ENCODE measurements at regions not wholly inside any gene's neighbourhood (a gene's known extent, or its start where the extent isn't known, plus 50 kb on each side); places are given as distances from the start of the nearest gene placed in this dataset.

GRCh38 chr4:20532871-20533870 is 167.1 kb upstream of the PACRGL start:
- DNase-seq (ENCODE audit: unreplicated experiment), result peak; percentile 39
- BruUV-seq (replicated peaks), result no TSS peak
- Mint-ChIP-seq H3K27ac (ENCODE audit: low read depth, unreplicated experiment) (no peak overlapping the region), H3K4me3 (ENCODE audit: unreplicated experiment) (no peak overlapping the region), H3K36me3 (ENCODE audit: insufficient read depth, unreplicated experiment) (no peaks in the 10 kb centered on the region), H3K9me3 (ENCODE audit: unreplicated experiment) (no peaks in the 10 kb centered on the region), H3K27me3 (ENCODE audit: insufficient read depth, unreplicated experiment) (no peaks in the 10 kb centered on the region), H3K4me1 (ENCODE audit: insufficient read depth, unreplicated experiment) (peaks cover 6% of the 10 kb centered on the region)
- ChIA-PET CTCF (interaction anchor here (1.0 to 1.8 kb wide), 2 partner anchors 11 to 104 kb away, joined by 5 to 9 read pairs; no protein-coding TSS in a partner anchor), POLR2A (interaction anchor here (0.5 kb wide), 1 partner anchor 106 kb away, joined by 3 read pairs; no protein-coding TSS in a partner anchor)
- intact Hi-C loops (cut with micrococcal nuclease), result no loop called here
- no peak for TF ChIP-seq CTCF (IDR thresholded peaks at IDR 0.05; ENCODE audit: unreplicated experiment)

- TF ChIP-seq CTCF (IDR thresholded peaks at IDR 0.05; ENCODE audit: unreplicated experiment), result no peak
- BruUV-seq (replicated peaks), result no TSS peak
- ChIA-PET CTCF (interaction anchor here (0.6 to 2.4 kb wide), 2 partner anchors 117 to 604 kb away, joined by 3 to 6 read pairs; no protein-coding TSS in a partner anchor), POLR2A (no interaction called here)
- intact Hi-C loops (cut with micrococcal nuclease), result no loop called here
- no peaks in the 10 kb centered on the region for H3K36me3 Mint-ChIP-seq (ENCODE audit: insufficient read depth, unreplicated experiment)
- no peak overlapping the region for H3K27ac Mint-ChIP-seq (ENCODE audit: low read depth, unreplicated experiment)
- no peak for DNase-seq (ENCODE audit: unreplicated experiment)
- no peaks in the 10 kb centered on the region for H3K27me3 Mint-ChIP-seq (ENCODE audit: insufficient read depth, unreplicated experiment)
- no peaks in the 10 kb centered on the region for H3K9me3 Mint-ChIP-seq (ENCODE audit: unreplicated experiment)
- no peak overlapping the region for H3K4me3 Mint-ChIP-seq (ENCODE audit: unreplicated experiment)
- no peaks in the 10 kb centered on the region for H3K4me1 Mint-ChIP-seq (ENCODE audit: insufficient read depth, unreplicated experiment)
Observed at GRCh38 chr4:20538905-20539304, 161.4 kb upstream of the PACRGL start.

GRCh38 chr4:20543131-20543530 is 157.1 kb upstream of the PACRGL start:
- ChIA-PET CTCF (interaction anchor here (1.0 to 2.1 kb wide), 6 partner anchors 121 to 145 kb away, joined by 3 to 17 read pairs (median 8); no protein-coding TSS in a partner anchor), POLR2A (no interaction called here)
- Mint-ChIP-seq H3K9me3 (ENCODE audit: unreplicated experiment) (no peaks in the 10 kb centered on the region), H3K27ac (ENCODE audit: low read depth, unreplicated experiment) (no peak overlapping the region), H3K4me3 (ENCODE audit: unreplicated experiment) (no peak overlapping the region), H3K4me1 (ENCODE audit: insufficient read depth, unreplicated experiment) (no peaks in the 10 kb centered on the region), H3K27me3 (ENCODE audit: insufficient read depth, unreplicated experiment) (no peaks in the 10 kb centered on the region), H3K36me3 (ENCODE audit: insufficient read depth, unreplicated experiment) (no peaks in the 10 kb centered on the region)
- no peak for DNase-seq (ENCODE audit: unreplicated experiment)
- no peak for TF ChIP-seq CTCF (IDR thresholded peaks at IDR 0.05; ENCODE audit: unreplicated experiment)
- no TSS peak for BruUV-seq (replicated peaks)
- intact Hi-C loops (cut with micrococcal nuclease), result loop anchor here (5.0 to 10.0 kb wide), 3 partner anchors 592 to 1318 kb away; no protein-coding TSS in a partner anchor

GRCh38 chr4:20544645-20545044 is 155.6 kb upstream of the PACRGL start:
- peak; percentile 56 for DNase-seq (ENCODE audit: unreplicated experiment)
- no TSS peak for BruUV-seq (replicated peaks)
- TF ChIP-seq CTCF (IDR thresholded peaks at IDR 0.05; ENCODE audit: unreplicated experiment), result peak; percentile 52
- intact Hi-C loops (cut with micrococcal nuclease), result loop anchor here (1.0 to 10.0 kb wide), 5 partner anchors 122 to 1320 kb away; no protein-coding TSS in a partner anchor
- no peak overlapping the region for H3K27ac Mint-ChIP-seq (ENCODE audit: low read depth, unreplicated experiment)
- ChIA-PET CTCF (interaction anchor here (0.7 to 2.1 kb wide), 17 partner anchors 12 to 1338 kb away, joined by 3 to 21 read pairs (median 5); no protein-coding TSS in a partner anchor), POLR2A (interaction anchor here (0.6 to 0.7 kb wide), 2 partner anchors 97 to 244 kb away, joined by 3 read pairs; no protein-coding TSS in a partner anchor)
- no peaks in the 10 kb centered on the region for H3K9me3 Mint-ChIP-seq (ENCODE audit: unreplicated experiment)
- H3K4me1 Mint-ChIP-seq (ENCODE audit: insufficient read depth, unreplicated experiment), result no peaks in the 10 kb centered on the region
- no peaks in the 10 kb centered on the region for H3K36me3 Mint-ChIP-seq (ENCODE audit: insufficient read depth, unreplicated experiment)
- no peaks in the 10 kb centered on the region for H3K27me3 Mint-ChIP-seq (ENCODE audit: insufficient read depth, unreplicated experiment)
- H3K4me3 Mint-ChIP-seq (ENCODE audit: unreplicated experiment), result no peak overlapping the region
